ENCODE measurements at regions not wholly inside any gene's neighbourhood (a gene's known extent, or its start where the extent isn't known, plus 50 kb on each side); places are given as distances from the start of the nearest gene placed in this dataset.

DNA sequence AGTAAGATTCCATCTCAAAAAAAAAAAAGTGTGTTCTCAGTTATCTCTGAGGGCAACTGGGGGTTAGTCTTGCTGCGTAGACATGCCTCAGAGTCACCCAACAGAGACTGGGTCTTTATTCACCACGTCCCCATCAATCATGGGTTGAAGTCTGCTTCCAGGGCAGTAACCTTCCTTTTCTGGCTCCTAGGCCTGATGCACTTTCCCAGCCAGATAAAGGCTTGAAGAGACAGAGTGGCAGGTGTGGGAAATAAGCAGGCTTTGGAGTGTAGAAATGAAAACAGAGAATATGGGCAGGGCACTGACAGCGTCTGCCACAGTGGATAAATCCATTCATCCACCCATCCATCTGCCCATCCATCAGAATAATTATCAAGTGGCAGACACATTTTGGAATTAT lies 134.1 kb upstream of the LGALSL start:
- TF ChIP-seq, protein P1, sequence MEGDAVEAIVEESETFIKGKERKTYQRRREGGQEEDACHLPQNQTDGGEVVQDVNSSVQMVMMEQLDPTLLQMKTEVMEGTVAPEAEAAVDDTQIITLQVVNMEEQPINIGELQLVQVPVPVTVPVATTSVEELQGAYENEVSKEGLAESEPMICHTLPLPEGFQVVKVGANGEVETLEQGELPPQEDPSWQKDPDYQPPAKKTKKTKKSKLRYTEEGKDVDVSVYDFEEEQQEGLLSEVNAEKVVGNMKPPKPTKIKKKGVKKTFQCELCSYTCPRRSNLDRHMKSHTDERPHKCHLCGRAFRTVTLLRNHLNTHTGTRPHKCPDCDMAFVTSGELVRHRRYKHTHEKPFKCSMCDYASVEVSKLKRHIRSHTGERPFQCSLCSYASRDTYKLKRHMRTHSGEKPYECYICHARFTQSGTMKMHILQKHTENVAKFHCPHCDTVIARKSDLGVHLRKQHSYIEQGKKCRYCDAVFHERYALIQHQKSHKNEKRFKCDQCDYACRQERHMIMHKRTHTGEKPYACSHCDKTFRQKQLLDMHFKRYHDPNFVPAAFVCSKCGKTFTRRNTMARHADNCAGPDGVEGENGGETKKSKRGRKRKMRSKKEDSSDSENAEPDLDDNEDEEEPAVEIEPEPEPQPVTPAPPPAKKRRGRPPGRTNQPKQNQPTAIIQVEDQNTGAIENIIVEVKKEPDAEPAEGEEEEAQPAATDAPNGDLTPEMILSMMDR (optimal IDR thresholded peaks at IDR 0.05 in 1 of 3, IDR thresholded peaks at IDR 0.05 in 1 of 3, conservative IDR thresholded peaks at IDR 0.05 in 1 of 3; ENCODE audit: extremely low read depth in 1 of 3, insufficient read depth in 2 of 3, low read length in 3 of 3): no peak
- no peak for TF ChIP-seq EZH2 (IDR thresholded peaks at IDR 0.05; ENCODE audit: low read length)
